ENCODE measurements at regions not wholly inside any gene's neighbourhood (a gene's known extent, or its start where the extent isn't known, plus 50 kb on each side); places are given as distances from the start of the nearest gene placed in this dataset.
A peak's percentile ranks its signal among the peaks of the same experiment; 100 is the strongest.

GRCh38 chr1:59158321-59158720 lies 138.6 kb upstream of the FGGY start:
- H3K4me3 Mint-ChIP-seq (ENCODE audit: unreplicated experiment), result no peak overlapping the region
- H3K4me1 Mint-ChIP-seq (ENCODE audit: low read depth), result peaks cover 40% of the 10 kb centered on the region
- H3K27ac Mint-ChIP-seq (ENCODE audit: unreplicated experiment), result no peak overlapping the region
- DNase-seq (ENCODE audit: low spot score), result no peak
- peaks cover 1% of the 10 kb centered on the region for H3K36me3 Mint-ChIP-seq (ENCODE audit: low read depth)
- no peaks in the 10 kb centered on the region for H3K27me3 Mint-ChIP-seq (ENCODE audit: low read depth)
- peaks cover 7% of the 10 kb centered on the region for H3K9me3 Mint-ChIP-seq (ENCODE audit: low read depth)
- no peak for TF ChIP-seq CTCF (IDR thresholded peaks at IDR 0.05)

DNA sequence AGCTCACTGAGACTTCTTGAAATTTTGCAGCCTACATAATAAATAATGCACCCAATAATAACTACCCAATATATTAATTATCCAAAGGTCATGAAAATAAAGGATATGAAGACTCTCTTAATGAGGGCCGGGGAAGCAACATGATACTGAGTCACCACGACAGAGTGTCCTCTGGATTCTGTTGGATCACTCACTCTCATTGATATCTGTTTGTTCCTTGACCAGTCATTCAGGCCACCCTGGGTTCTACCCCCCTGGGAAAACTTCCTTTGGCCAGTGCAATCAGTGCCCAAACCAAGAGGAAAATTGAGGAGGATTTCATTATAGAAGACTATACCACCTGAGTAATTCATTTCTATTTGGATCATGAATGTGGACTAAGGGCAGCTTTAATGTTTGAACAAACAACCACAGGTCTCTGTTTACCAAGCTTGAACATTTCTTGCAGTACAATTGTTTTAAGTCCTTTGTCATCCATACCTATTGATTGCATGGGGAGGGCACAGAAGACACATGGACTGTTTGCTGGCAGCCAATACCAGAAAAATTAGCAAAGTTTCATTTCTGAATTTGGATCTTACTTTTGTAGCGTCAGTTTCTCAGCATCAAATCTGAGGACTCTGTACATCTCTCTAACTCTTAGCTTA lies 137.2 kb upstream of the FGGY start:
- Mint-ChIP-seq H3K4me1 (ENCODE audit: low read depth) (peaks cover 43% of the 10 kb centered on the region), H3K27ac (ENCODE audit: unreplicated experiment) (no peak overlapping the region), H3K4me3 (ENCODE audit: unreplicated experiment) (no peak overlapping the region), H3K27me3 (ENCODE audit: low read depth) (no peaks in the 10 kb centered on the region), H3K9me3 (ENCODE audit: low read depth) (peaks cover 7% of the 10 kb centered on the region), H3K36me3 (ENCODE audit: low read depth) (peaks cover 1% of the 10 kb centered on the region)
- DNase-seq (ENCODE audit: low spot score), result no peak
- no peak for TF ChIP-seq CTCF (IDR thresholded peaks at IDR 0.05)

DNA sequence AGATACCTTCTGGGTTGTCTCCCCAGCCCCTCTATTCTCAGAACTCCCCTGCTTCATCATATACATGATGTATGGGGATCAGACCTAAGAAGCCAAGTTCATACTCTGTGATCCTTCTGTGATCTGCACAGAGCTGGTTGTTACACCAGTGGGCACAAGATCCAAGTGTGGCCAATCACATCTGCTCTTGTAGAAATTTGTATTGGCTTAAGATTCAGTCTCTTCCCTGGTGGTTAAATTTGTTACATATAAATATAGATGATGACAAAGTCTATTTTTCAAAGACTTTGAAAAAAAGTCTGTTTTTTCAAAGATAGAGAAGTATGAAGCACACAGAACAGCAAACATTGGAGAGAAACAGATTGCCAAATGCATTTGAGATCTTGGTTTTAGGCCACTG lies 135.8 kb upstream of the FGGY start:
- peaks cover 1% of the 10 kb centered on the region for H3K36me3 Mint-ChIP-seq (ENCODE audit: low read depth)
- H3K9me3 Mint-ChIP-seq (ENCODE audit: low read depth), result peaks cover 7% of the 10 kb centered on the region
- H3K4me1 Mint-ChIP-seq (ENCODE audit: low read depth), result peaks cover 33% of the 10 kb centered on the region
- H3K27me3 Mint-ChIP-seq (ENCODE audit: low read depth), result no peaks in the 10 kb centered on the region
- DNase-seq (ENCODE audit: low spot score), result no peak
- no peak overlapping the region for H3K27ac Mint-ChIP-seq (ENCODE audit: unreplicated experiment)
- no peak for TF ChIP-seq CTCF (IDR thresholded peaks at IDR 0.05)
- H3K4me3 Mint-ChIP-seq (ENCODE audit: unreplicated experiment), result no peak overlapping the region

- Mint-ChIP-seq H3K4me1 (ENCODE audit: low read depth) (peaks cover 21% of the 10 kb centered on the region), H3K4me3 (ENCODE audit: unreplicated experiment) (no peak overlapping the region), H3K36me3 (ENCODE audit: low read depth) (peaks cover 1% of the 10 kb centered on the region), H3K27me3 (ENCODE audit: low read depth) (no peaks in the 10 kb centered on the region), H3K9me3 (ENCODE audit: low read depth) (peaks cover 7% of the 10 kb centered on the region), H3K27ac (ENCODE audit: unreplicated experiment) (no peak overlapping the region)
- no peak for DNase-seq (ENCODE audit: low spot score)
- TF ChIP-seq CTCF (IDR thresholded peaks at IDR 0.05), result no peak
Measured at GRCh38 chr1:59162665-59163064, 134.2 kb upstream of the FGGY start.

DNA sequence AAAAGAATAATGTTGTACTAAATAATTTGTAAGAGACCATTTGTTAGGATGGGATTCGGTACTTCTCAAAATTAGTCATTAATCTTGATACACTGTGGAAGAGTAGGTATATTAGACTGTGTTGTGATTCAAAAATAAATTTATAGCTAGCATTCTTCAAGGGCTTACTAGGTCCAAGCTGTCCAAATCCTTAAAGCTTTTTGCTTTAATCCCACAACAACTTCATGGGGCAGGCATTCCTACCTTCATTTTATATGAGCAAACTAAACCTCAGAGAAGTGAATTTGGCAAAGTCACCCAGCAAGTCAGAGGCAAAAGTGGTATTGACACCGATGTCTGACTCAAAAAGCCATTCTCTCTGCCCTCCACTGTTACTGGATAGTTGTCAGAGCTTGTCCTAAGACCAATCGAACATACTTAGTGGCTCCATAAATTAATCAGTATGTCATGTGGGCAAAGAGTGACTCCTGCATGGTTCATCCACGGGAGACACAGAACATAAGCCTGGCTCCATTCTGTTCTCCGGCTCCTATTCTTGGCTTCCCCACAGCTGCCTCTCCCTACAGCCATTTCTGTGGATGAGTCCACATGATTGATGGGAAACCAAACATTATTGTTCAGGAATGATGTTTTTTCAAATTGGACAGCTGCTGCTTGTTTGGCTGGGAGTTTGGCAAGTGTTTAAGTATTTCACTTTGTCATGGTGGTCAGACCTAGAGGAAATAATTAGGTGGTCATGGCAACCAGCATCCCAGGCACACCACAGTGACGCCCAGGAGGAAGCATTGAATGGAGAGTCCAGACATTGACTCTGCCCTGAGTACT lies 133.4 kb upstream of the FGGY start:
- H3K27ac Mint-ChIP-seq (ENCODE audit: unreplicated experiment), result peak overlapping the region; percentile 45
- DNase-seq (ENCODE audit: low spot score), result no peak
- TF ChIP-seq CTCF (IDR thresholded peaks at IDR 0.05), result no peak
- no peaks in the 10 kb centered on the region for H3K36me3 Mint-ChIP-seq (ENCODE audit: low read depth)
- H3K27me3 Mint-ChIP-seq (ENCODE audit: low read depth), result no peaks in the 10 kb centered on the region
- H3K4me1 Mint-ChIP-seq (ENCODE audit: low read depth), result peaks cover 21% of the 10 kb centered on the region
- H3K9me3 Mint-ChIP-seq (ENCODE audit: low read depth), result peaks cover 4% of the 10 kb centered on the region
- H3K4me3 Mint-ChIP-seq (ENCODE audit: unreplicated experiment), result no peak overlapping the region
